DMS 273 (cell line): ENCODE measurements at regions not wholly inside any gene's neighbourhood (a gene's known extent, or its start where the extent isn't known, plus 50 kb on each side); places are given as distances from the start of the nearest gene placed in this dataset.

Source experiments
- DNase-seq: peaks from one replicate; lab custom pipeline; 2025; ENCODE audit not compliant: unreplicated experiment; lab: John Stamatoyannopoulos, UW

GRCh38 chr4:92101737-92102172, 202.0 kb upstream of the GRID2 start:
- no peak for DNase-seq

DNA sequence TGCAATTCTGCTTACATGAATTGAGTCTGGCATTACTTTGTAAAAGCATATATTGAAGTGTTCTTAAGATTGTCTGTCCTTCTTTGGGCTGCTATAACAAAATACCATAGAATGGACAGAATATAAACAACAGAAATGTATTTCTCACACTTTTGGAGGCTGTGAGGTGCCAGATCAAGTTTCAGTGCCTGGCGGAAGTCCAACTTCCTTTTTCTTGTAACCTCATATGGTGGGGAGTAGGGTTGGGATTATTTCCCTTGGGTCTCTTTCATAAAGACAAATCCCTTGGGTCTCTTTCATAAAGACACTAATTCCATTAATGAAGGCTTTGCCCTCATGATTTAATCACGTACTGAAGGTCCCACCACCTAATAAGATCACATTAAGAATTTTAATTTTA, 199.3 kb upstream of the GRID2 start:
- peak; percentile 35 for DNase-seq

GRCh38 chr4:92106816-92107215, 196.9 kb upstream of the GRID2 start:
- DNase-seq = no peak

- DNase-seq = no peak
These were observed 192.3 kb upstream of the GRID2 start for GRCh38 chr4:92111493-92111892.

DNA sequence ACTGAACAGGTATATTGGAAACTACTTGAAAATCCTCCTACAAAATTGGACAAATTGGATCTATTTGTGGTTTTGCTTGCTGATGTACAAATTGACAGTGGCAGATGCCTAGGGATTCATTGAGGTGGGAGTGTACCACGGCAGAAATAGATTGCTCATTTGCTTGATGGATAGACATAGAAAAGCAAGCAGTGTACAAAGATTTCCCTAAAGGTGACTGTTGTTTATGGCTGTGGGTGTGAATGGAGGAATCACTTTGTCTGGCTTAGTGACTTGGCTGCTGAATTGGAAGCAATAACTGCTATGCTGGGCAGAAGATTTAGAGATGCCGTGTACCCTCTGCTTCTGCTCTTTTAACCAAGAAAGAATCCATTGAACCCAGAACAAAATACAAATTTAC, 191.0 kb upstream of the GRID2 start:
- DNase-seq = no peak

GRCh38 chr4:92120810-92121498, 182.8 kb upstream of the GRID2 start:
- DNase-seq = peak; percentile 94

DNA sequence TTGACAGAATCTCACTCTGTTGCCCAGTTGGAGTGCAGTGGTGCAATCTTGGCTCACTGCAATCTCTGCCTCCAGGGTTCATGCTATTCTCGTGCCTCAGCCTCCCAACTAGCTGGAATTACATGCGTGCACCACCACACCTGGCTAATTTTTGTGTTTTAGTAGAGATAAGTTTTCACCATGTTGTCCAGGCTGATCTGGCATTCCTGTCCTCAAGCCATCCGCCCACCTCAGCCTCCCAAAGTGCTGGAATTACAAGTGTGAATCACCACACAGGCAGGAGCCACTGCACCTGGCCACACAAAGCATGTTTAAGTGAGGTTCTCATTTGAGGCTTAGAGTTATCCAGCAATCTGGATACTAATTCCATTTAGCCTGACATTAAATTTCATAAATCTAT, 180.9 kb upstream of the GRID2 start:
- no peak for DNase-seq

- no peak for DNase-seq
These were observed 175.1 kb upstream of the GRID2 start for GRCh38 chr4:92128676-92129075.

- no peak for DNase-seq
These were observed 174.3 kb upstream of the GRID2 start for GRCh38 chr4:92129408-92129994.

DNA sequence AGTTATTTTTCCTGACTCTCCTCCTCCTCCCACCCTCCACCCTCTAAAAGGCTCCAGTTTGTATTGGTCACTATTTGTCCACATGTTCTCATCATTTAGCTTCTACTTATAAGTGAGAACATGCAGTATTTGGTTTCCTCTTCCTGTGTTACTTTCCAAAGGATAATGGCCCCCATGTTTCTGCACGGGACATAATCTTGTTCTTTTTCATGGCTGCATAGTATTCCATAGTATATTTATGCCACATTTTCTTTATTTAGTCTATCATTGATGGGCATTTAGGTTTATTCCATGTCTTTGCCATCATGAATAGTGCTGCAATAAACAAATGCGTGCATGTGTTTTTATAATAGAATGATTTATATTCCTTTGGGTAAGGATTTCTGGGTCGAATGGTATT, 167.3 kb upstream of the GRID2 start:
- DNase-seq = no peak

DNA sequence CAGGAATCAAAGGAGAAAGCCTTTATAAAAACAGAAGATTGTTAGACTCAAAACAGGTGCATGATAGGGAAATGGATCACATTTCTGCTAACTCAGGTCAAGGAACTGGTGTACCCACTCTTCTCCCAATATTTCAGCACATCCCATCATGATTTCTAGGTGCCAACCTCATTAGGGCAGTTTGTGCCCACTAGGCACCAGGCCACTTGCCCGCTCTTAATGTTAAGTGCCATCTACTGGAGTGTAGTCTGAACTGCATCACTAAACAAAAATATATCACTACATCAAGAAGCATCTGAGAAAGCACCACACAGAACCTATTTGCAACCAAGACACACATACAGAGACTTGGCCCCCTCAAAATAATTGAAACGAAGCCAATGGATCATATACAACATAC, 140.4 kb upstream of the GRID2 start:
- peak; percentile 23 for DNase-seq

- no peak for DNase-seq
These were observed 133.4 kb upstream of the GRID2 start for GRCh38 chr4:92170340-92170739.

GRCh38 chr4:92172203-92172602, 131.6 kb upstream of the GRID2 start:
- DNase-seq = peak; percentile 2

GRCh38 chr4:92175250-92175649, 128.5 kb upstream of the GRID2 start:
- peak; percentile 0 for DNase-seq

DNA sequence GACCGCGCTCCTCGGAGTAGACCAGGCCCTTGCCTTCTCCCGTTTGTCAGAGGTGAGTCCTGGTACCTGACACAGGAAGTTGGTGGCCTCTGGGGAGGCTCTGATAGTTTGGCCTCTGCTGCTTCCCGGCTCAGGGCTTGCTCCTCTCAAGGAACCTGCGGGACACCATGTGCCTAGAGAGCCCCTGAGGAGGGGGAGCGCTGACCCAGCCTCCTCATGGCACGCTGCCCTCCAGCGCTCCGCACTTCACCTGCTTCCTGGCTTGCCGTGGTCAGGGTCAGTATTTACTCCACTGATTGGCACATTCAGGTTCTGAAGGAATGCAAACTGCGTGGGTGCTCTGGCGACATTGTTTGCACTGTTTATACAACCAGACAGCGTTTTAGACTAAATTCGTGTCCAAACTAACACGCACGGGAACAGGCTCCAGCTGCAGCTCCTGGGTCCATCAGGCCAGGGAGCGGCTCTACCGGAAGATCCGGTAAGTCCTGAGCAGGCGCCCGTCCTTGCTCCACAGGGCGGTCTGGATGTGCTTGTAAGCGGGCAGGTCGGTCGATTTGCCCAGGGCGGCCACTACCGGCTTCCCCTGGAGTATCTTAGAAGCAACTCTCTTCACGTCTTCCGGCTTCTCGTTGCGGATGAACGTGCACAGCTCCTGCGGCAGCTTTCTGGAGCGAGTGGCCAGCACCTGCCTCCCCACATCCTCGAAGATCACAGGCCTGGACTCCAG, 121.6 kb upstream of the GRID2 start:
- DNase-seq = no peak

- DNase-seq = no peak
These were observed 120.9 kb upstream of the GRID2 start for GRCh38 chr4:92182736-92183407.

DNA sequence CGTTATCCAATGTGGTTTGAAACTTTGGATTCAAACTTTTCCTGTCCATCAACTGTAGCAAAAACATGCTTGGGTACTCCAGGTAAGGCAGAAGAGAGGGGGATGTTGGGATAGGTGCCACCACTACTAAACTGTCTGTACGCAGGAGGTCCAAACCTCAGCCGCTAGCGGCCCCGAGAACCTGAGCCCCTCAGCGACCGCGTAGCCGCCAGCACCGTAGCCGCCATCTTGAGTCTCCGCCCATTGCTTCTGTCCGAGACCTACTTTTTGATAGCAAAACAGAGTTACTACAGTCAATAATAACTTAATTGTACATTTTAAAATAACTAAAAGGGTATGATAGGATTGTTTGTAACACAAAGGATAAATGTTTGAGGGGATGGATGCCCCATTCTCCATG, 119.9 kb upstream of the GRID2 start:
- DNase-seq = no peak

DNA sequence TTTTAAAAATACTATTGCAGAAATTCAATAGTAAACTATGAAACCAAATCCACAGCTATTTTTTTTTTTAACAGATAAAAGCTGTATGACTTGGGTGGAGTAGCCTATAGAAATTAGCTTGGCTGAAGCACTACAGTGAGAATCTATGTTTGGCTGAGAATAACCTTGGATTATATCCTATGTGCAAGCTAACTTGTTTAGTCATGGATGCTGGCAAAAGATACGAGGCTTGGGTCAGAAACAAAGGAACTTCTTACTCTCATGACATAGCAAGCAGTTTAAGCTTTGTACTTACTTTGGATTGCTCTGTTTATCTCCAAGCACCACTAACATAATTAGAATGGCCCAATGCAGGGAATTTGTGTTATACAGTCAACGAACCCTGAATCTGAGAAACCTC, 119.2 kb upstream of the GRID2 start:
- DNase-seq = no peak

DNA sequence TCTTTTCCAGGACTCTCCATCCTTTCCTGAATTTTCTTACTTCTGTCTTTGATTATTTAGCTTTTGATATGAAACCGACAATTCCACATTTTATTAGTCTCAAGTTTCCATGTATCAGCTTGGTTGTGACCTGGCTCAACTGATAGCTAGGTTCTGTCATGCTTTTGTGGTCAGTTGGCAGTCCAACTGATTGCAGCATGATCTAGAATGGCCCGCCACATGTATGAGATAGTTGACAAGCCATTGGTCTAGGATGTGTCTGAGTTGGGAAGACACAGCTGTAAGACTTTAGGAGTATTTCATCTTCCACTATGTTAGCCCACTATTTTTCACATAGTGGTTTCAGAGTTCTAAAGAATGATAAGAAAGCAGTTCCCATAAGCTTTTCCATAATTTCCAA, 117.5 kb upstream of the GRID2 start:
- no peak for DNase-seq

DNA sequence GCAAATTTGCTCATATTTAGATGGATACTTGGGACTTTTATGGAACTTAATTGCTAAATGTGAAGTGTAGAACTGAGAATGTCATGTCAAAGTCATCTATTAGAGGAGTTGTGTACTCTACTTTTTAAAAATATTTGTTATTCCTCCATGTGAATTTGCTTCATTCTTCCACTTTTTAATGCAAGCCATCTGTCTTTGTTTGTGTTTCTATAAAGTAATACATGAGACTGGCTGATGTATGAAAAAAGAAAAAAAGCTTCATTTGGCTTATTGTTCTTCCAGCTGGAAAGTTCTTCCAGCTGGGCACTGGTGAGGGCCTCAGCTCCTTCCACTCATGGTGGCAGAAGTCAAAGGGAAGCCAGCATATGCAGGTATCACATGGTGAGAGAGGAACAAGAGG, 114.6 kb upstream of the GRID2 start:
- no peak for DNase-seq

GRCh38 chr4:92198711-92199110, 105.1 kb upstream of the GRID2 start:
- no peak for DNase-seq

- DNase-seq = no peak
These were observed 104.6 kb upstream of the GRID2 start for GRCh38 chr4:92199135-92199534.
